ENCODE measurements at regions not wholly inside any gene's neighbourhood (a gene's known extent, or its start where the extent isn't known, plus 50 kb on each side); places are given as distances from the start of the nearest gene placed in this dataset.

GRCh38 chr6:144595266-144595665 lies 310.1 kb downstream of the UTRN start:
- Histone ChIP-seq H2AK5ac (ENCODE audit: low read depth, low read length) (no peak overlapping the region), H3K4me2 (ENCODE audit: insufficient read depth in 1 of 2, low read depth in 2 of 2, low read length in 2 of 2) (no peak overlapping the region), H2BK15ac (ENCODE audit: low read length) (no peak overlapping the region), H4K91ac (replicated peaks; ENCODE audit: insufficient read length, low read length) (no peak overlapping the region), H2BK5ac (ENCODE audit: low read depth, low read length) (no peak overlapping the region), H2BK12ac (ENCODE audit: low read depth, low read length) (no peak overlapping the region), H3K23me2 (ENCODE audit: low read depth, low read length) (no peaks in the 10 kb centered on the region), H4K20me1 (replicated peaks in 1 of 2; ENCODE audit: control insufficient read depth in 1 of 2, insufficient read depth in 2 of 2, low read length in 2 of 2) (no peaks in the 10 kb centered on the region), H2BK20ac (ENCODE audit: low read length) (no peak overlapping the region), H3K56ac (replicated peaks; ENCODE audit: insufficient read length, low read depth, low read length) (no peak overlapping the region), H4K5ac (ENCODE audit: insufficient read length, low read depth, low read length) (no peak overlapping the region), H3K79me2 (ENCODE audit: control insufficient read depth in 1 of 2, insufficient read depth in 2 of 2, low read length in 2 of 2) (peaks cover 0 to 4% of the 10 kb centered on the region in 2 experiments; a peak in 1 of 4 replicates), H3K79me1 (ENCODE audit: low read depth, low read length) (0 out of 2 replicates have a peak, but pooled peaks cover 3% of the 10 kb centered on the region), H3K9ac (replicated peaks in 1 of 4; ENCODE audit: extremely low read depth in 1 of 4, low read depth in 3 of 4, low read length in 3 of 4) (no peak overlapping the region), H3K27ac (ENCODE audit: low read depth, low read length) (no peak overlapping the region), H3K4ac (replicated peaks; ENCODE audit: insufficient read length, low read depth, low read length) (no peak overlapping the region), H3K36me3 (ENCODE audit: control insufficient read depth in 2 of 4, insufficient read depth in 4 of 4, low read length in 3 of 4) (peaks cover 0 to 18% (median 7%) of the 10 kb centered on the region in 4 experiments; a peak in 5 of 8 replicates), H3K4me1 (replicated peaks in 1 of 4; ENCODE audit: control insufficient read depth in 3 of 4, insufficient read depth in 4 of 4, low read length in 3 of 4) (peaks cover 0 to 3% (median 0%) of the 10 kb centered on the region in 4 experiments; a peak in 2 of 7 replicates), H2AFZ (ENCODE audit: low read length) (no peak overlapping the region), H4K8ac (ENCODE audit: extremely low read depth, insufficient read depth, low read length) (no peak overlapping the region), H3K14ac (ENCODE audit: insufficient read length) (no peak overlapping the region), H3K9me3 (ENCODE audit: insufficient read depth in 2 of 2, low read depth in 1 of 2, low read length in 1 of 2) (no peaks in the 10 kb centered on the region; a peak in 1 of 4 replicates), H3K23ac (ENCODE audit: insufficient read length) (no peak overlapping the region), H3K18ac (ENCODE audit: extremely low read depth, low read length) (no peak overlapping the region), H3K27me3 (replicated peaks in 1 of 4; ENCODE audit: control insufficient read depth in 3 of 4, extremely low read depth in 1 of 4, insufficient read depth in 3 of 4, low read length in 3 of 4) (no peaks in the 10 kb centered on the region), H2BK120ac (replicated peaks; ENCODE audit: low read depth, low read length) (no peak overlapping the region), H3K4me3 (ENCODE audit: extremely low read depth in 1 of 4, insufficient read depth in 2 of 4, low read depth in 3 of 4, low read length in 4 of 4) (no peak overlapping the region)
- DNase-seq (ENCODE audit: low read depth in 1 of 2, low spot score in 2 of 2) (no peak), FAIRE-seq (no peak)
- 83% methylated on average over 3 of the region's 3 CpGs; no CpG with 5 or more reads in 1 of the 2 experiments for WGBS, 2 experiments (ENCODE audit: extremely low coverage in 1 of 2, insufficient coverage in 1 of 2, insufficient read length in 1 of 2, insufficient replicate concordance in 2 of 2, low coverage in 1 of 2, low lambda C conversion rate in 2 of 2, missing lambda C conversion rate in 1 of 2)
- ChIA-PET POLR2A (ENCODE audit: partially characterized antibody) (no interaction called here), CTCF (ENCODE audit: partially characterized antibody) (no interaction called here)
- TF ChIP-seq JUN (IDR thresholded peaks at IDR 0.05; ENCODE audit: low read depth, low read length) (no peak), TEAD4 (IDR thresholded peaks at IDR 0.05; ENCODE audit: low read depth, low read length) (no peak), POLR2A (IDR thresholded peaks at IDR 0.05; ENCODE audit: control extremely low read depth in 1 of 2, low read depth in 2 of 2, low read length in 2 of 2) (no peak), MAFK (IDR thresholded peaks at IDR 0.05; ENCODE audit: low read depth, low read length) (no peak), SP2 (IDR thresholded peaks at IDR 0.05; ENCODE audit: low read length) (no peak), ZNF274 (IDR thresholded peaks at IDR 0.05; ENCODE audit: borderline replicate concordance, extremely low read depth, low read length) (no peak), ATF3 (IDR thresholded peaks at IDR 0.05; ENCODE audit: insufficient read depth, low read depth, low read length) (no peak), CTCF (IDR thresholded peaks at IDR 0.05; ENCODE audit: control extremely low read depth in 1 of 3, insufficient read depth in 1 of 3, low read depth in 1 of 3, low read length in 3 of 3) (no peak), CREB1 (IDR thresholded peaks at IDR 0.05) (no peak), JUND (IDR thresholded peaks at IDR 0.05; ENCODE audit: low read length) (no peak), HDAC6 (IDR thresholded peaks at IDR 0.05; ENCODE audit: low read depth, low read length) (no peak), CBX5 (IDR thresholded peaks at IDR 0.05; ENCODE audit: low read depth, low read length) (no peak)

Measured in H1 (cell line).